ENCODE measurements at regions not wholly inside any gene's neighbourhood (a gene's known extent, or its start where the extent isn't known, plus 50 kb on each side); places are given as distances from the start of the nearest gene placed in this dataset.
"Not testable (repeated sequence)": the region's sequence is repeated elsewhere in the genome, so short reads cannot be mapped to it uniquely, and the experiment has no call there.

DNA sequence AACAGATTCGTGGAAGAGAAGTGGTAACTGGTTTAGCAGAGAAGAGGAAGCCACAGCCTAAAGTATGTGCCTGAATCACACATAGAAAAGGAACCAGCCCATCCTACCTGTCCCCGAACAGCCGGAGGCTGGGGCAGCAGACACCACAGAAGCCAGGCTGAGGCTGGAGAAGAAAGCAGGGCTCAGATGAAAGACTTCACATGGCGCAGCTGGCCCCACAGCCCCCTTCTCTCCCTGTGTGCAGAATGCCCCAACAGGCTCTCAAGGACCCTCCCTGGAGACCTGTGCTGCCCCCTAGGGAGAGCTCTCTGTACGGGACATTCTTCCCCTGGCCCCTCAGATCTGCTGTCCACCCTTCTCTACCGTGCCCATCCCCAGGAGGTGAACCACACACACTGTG lies 83.5 kb upstream of the RAB12 start:
- no peak for ATAC-seq (replicated peaks; ENCODE audit: extremely low read depth, poor library complexity, severe bottlenecking)
- Mint-ChIP-seq H3K27me3 (peaks cover 59% of the 10 kb centered on the region), H3K9me3 (peaks cover 6% of the 10 kb centered on the region), H3K4me1 (no peaks in the 10 kb centered on the region), H3K4me3 (no peak overlapping the region), H3K36me3 (ENCODE audit: insufficient read depth) (no peaks in the 10 kb centered on the region), H3K27ac (ENCODE audit: low read depth) (no peak overlapping the region)
- DNase-seq (ENCODE audit: low spot score in 2 of 2) = no peak

- Mint-ChIP-seq H3K27ac (ENCODE audit: low read depth) (no peak overlapping the region), H3K4me3 (no peak overlapping the region), H3K4me1 (no peaks in the 10 kb centered on the region), H3K27me3 (peaks cover 61% of the 10 kb centered on the region), H3K36me3 (ENCODE audit: insufficient read depth) (no peaks in the 10 kb centered on the region), H3K9me3 (peaks cover 12% of the 10 kb centered on the region)
- DNase-seq (ENCODE audit: low spot score in 2 of 2) (no peak), ATAC-seq (replicated peaks; ENCODE audit: extremely low read depth, poor library complexity, severe bottlenecking) (no peak)
These were observed 82.9 kb upstream of the RAB12 start for GRCh38 chr18:8526332-8526731.

GRCh38 chr18:8529609-8530008 lies 79.6 kb upstream of the RAB12 start:
- DNase-seq (ENCODE audit: low spot score in 2 of 2) (no peak), ATAC-seq (replicated peaks; ENCODE audit: extremely low read depth, poor library complexity, severe bottlenecking) (no peak)

GRCh38 chr18:8531084-8531483 lies 78.2 kb upstream of the RAB12 start:
- not testable (repeated sequence) for ATAC-seq (replicated peaks; ENCODE audit: extremely low read depth, poor library complexity, severe bottlenecking); H3K4me3 Mint-ChIP-seq; DNase-seq (ENCODE audit: low spot score in 2 of 2); H3K36me3 Mint-ChIP-seq (ENCODE audit: insufficient read depth); H3K27ac Mint-ChIP-seq (ENCODE audit: low read depth); H3K4me1 Mint-ChIP-seq
- Mint-ChIP-seq H3K27me3 (peaks cover 41% of the 10 kb centered on the region), H3K9me3 (peaks cover 25% of the 10 kb centered on the region)

More at GRCh38 chr18:8529609-8530008, 79.6 kb upstream of the RAB12 start:
- H3K9me3 Mint-ChIP-seq = peaks cover 25% of the 10 kb centered on the region
- no peaks in the 10 kb centered on the region for H3K36me3 Mint-ChIP-seq (ENCODE audit: insufficient read depth)
- no peak overlapping the region for H3K27ac Mint-ChIP-seq (ENCODE audit: low read depth)
- no peak overlapping the region for H3K4me3 Mint-ChIP-seq
- no peaks in the 10 kb centered on the region for H3K4me1 Mint-ChIP-seq
- peaks cover 56% of the 10 kb centered on the region for H3K27me3 Mint-ChIP-seq

DNA sequence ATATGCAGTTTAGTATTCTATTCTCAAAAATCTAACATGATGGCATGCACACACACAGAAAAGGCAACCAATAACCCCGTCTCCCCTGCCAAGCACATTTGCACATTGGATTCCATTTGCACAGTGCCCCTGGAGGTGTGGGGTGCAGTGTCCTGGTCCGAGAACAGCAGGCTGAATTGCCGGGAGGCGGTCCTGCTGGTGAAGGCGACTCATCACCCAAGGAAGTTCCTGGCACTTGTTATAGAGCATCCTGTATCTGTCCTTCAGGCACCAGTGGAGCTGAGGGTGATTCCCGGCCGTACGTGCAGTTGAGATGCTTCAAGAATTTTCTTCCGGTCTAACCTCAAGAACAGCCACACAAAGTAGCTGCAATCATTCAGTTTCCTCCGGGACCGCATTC lies 73.0 kb upstream of the RAB12 start:
- Mint-ChIP-seq H3K27ac (ENCODE audit: low read depth) (no peak overlapping the region), H3K9me3 (peaks cover 13% of the 10 kb centered on the region), H3K4me3 (no peak overlapping the region), H3K4me1 (no peaks in the 10 kb centered on the region), H3K36me3 (ENCODE audit: insufficient read depth) (no peaks in the 10 kb centered on the region), H3K27me3 (peaks cover 13% of the 10 kb centered on the region)
- ATAC-seq (replicated peaks; ENCODE audit: extremely low read depth, poor library complexity, severe bottlenecking) (no peak), DNase-seq (ENCODE audit: low spot score in 2 of 2) (no peak)

GRCh38 chr18:8536922-8537321 lies 72.3 kb upstream of the RAB12 start:
- no peaks in the 10 kb centered on the region for H3K4me1 Mint-ChIP-seq
- no peak overlapping the region for H3K27ac Mint-ChIP-seq (ENCODE audit: low read depth)
- peaks cover 6% of the 10 kb centered on the region for H3K27me3 Mint-ChIP-seq
- no peak for DNase-seq (ENCODE audit: low spot score in 2 of 2)
- H3K36me3 Mint-ChIP-seq (ENCODE audit: insufficient read depth) = no peaks in the 10 kb centered on the region
- ATAC-seq (replicated peaks; ENCODE audit: extremely low read depth, poor library complexity, severe bottlenecking) = no peak
- H3K9me3 Mint-ChIP-seq = peaks cover 6% of the 10 kb centered on the region
- H3K4me3 Mint-ChIP-seq = no peak overlapping the region

DNA sequence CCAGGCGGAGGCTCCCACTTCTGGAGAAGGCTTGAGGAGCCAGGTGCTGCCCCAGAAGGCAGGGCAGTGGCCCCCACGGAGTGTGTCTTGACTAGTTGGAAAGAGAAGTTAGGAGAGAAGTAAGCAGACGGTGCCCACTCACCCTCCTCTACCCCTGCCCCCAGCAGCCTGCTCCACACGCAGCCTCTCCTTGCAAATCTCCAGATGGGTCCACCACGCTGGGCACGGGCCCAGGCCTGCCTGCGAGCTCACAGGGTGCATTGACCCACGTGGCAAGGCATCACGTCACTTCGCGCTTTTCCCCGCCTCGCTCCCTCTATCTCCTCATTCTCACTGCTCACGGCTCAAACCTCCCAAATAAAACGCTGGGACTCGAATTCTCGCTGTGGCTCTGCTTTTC lies 71.8 kb upstream of the RAB12 start:
- H3K27me3 Mint-ChIP-seq = peaks cover 1% of the 10 kb centered on the region
- H3K4me1 Mint-ChIP-seq = no peaks in the 10 kb centered on the region
- no peaks in the 10 kb centered on the region for H3K36me3 Mint-ChIP-seq (ENCODE audit: insufficient read depth)
- ATAC-seq (replicated peaks; ENCODE audit: extremely low read depth, poor library complexity, severe bottlenecking) (no peak), DNase-seq (ENCODE audit: low spot score in 2 of 2) (no peak)
- no peak overlapping the region for H3K4me3 Mint-ChIP-seq
- H3K9me3 Mint-ChIP-seq = peaks cover 2% of the 10 kb centered on the region
- no peak overlapping the region for H3K27ac Mint-ChIP-seq (ENCODE audit: low read depth)

- ATAC-seq (replicated peaks; ENCODE audit: extremely low read depth, poor library complexity, severe bottlenecking) (no peak), DNase-seq (ENCODE audit: low spot score in 2 of 2) (no peak)
- Mint-ChIP-seq H3K36me3 (ENCODE audit: insufficient read depth) (no peaks in the 10 kb centered on the region), H3K9me3 (no peaks in the 10 kb centered on the region), H3K27ac (ENCODE audit: low read depth) (no peak overlapping the region), H3K27me3 (peaks cover 4% of the 10 kb centered on the region), H3K4me3 (no peak overlapping the region), H3K4me1 (no peaks in the 10 kb centered on the region)
These were observed 70.3 kb upstream of the RAB12 start for GRCh38 chr18:8538935-8539334.

GRCh38 chr18:8546677-8547076 lies 62.6 kb upstream of the RAB12 start:
- no peak overlapping the region for H3K4me3 Mint-ChIP-seq
- no peaks in the 10 kb centered on the region for H3K9me3 Mint-ChIP-seq
- no peak for DNase-seq (ENCODE audit: low spot score in 2 of 2)
- no peak overlapping the region for H3K27ac Mint-ChIP-seq (ENCODE audit: low read depth)
- no peaks in the 10 kb centered on the region for H3K36me3 Mint-ChIP-seq (ENCODE audit: insufficient read depth)
- H3K27me3 Mint-ChIP-seq = peaks cover 26% of the 10 kb centered on the region
- H3K4me1 Mint-ChIP-seq = no peaks in the 10 kb centered on the region
- no peak for ATAC-seq (replicated peaks; ENCODE audit: extremely low read depth, poor library complexity, severe bottlenecking)

DNA sequence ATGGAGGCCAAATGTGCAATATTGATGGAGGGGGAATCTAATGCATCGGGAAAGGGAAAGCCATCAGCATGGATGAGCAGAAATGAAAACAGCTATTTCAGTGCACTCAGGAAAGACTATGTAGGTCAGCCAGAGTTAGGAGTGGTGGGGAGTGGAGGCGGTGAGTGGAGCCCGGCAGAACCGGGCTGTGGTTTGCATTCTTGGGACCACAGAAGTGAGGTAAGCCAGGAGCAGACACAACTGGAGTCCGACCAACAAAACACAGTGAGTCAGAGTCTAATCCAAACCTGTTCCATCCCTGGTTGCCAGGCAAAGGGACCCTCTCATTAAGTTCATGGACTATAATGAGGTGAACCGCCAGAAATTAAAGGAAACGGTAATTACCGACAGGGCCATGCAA lies 61.1 kb upstream of the RAB12 start:
- ATAC-seq (replicated peaks; ENCODE audit: extremely low read depth, poor library complexity, severe bottlenecking) (no peak), DNase-seq (ENCODE audit: low spot score in 2 of 2) (no peak)
- H3K4me3 Mint-ChIP-seq = no peak overlapping the region

GRCh38 chr18:8549254-8549757 lies 59.9 kb upstream of the RAB12 start:
- no peak for ATAC-seq (replicated peaks; ENCODE audit: extremely low read depth, poor library complexity, severe bottlenecking)
- no peaks in the 10 kb centered on the region for H3K36me3 Mint-ChIP-seq (ENCODE audit: insufficient read depth)

More for the DNA sequence above, 61.1 kb upstream of the RAB12 start:
- Mint-ChIP-seq H3K36me3 (ENCODE audit: insufficient read depth) (no peaks in the 10 kb centered on the region), H3K27ac (ENCODE audit: low read depth) (no peak overlapping the region), H3K4me1 (no peaks in the 10 kb centered on the region), H3K27me3 (peaks cover 26% of the 10 kb centered on the region), H3K9me3 (no peaks in the 10 kb centered on the region)

GRCh38 chr18:8552151-8552550 lies 57.1 kb upstream of the RAB12 start:
- Mint-ChIP-seq H3K4me1 (no peaks in the 10 kb centered on the region), H3K27me3 (peaks cover 4% of the 10 kb centered on the region), H3K36me3 (ENCODE audit: insufficient read depth) (no peaks in the 10 kb centered on the region), H3K9me3 (no peaks in the 10 kb centered on the region), H3K27ac (ENCODE audit: low read depth) (no peak overlapping the region), H3K4me3 (no peak overlapping the region)
- ATAC-seq (replicated peaks; ENCODE audit: extremely low read depth, poor library complexity, severe bottlenecking) = no peak
- no peak for DNase-seq (ENCODE audit: low spot score in 2 of 2)

More at GRCh38 chr18:8549254-8549757, 59.9 kb upstream of the RAB12 start:
- Mint-ChIP-seq H3K27me3 (peaks cover 19% of the 10 kb centered on the region), H3K9me3 (no peaks in the 10 kb centered on the region), H3K4me1 (no peaks in the 10 kb centered on the region), H3K4me3 (no peak overlapping the region), H3K27ac (ENCODE audit: low read depth) (no peak overlapping the region)
- DNase-seq (ENCODE audit: low spot score in 2 of 2) = no peak

DNA sequence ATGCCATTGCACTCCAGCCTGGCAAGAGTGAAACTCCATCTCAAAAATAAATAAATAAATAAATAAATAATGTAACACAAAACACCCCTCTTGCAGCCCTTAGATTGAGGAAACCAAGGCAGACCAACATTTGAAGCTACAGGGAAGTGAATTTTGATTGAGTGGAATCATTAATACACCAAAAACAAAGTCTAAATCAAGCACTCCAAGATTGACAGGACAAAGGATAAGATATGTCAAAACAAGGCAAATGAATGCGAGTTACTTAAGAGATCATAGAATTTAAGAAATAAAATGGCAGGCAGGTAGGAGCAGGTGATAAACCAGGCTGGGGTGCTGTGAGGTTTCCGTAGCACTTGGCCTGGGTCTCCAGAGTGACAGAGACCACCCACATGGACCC lies 54.9 kb upstream of the RAB12 start:
- no peaks in the 10 kb centered on the region for H3K36me3 Mint-ChIP-seq (ENCODE audit: insufficient read depth)
- no peak for DNase-seq (ENCODE audit: low spot score in 2 of 2)
- H3K9me3 Mint-ChIP-seq = no peaks in the 10 kb centered on the region
- ATAC-seq (replicated peaks; ENCODE audit: extremely low read depth, poor library complexity, severe bottlenecking) = no peak
- no peak overlapping the region for H3K27ac Mint-ChIP-seq (ENCODE audit: low read depth)
- no peak overlapping the region for H3K4me3 Mint-ChIP-seq
- H3K4me1 Mint-ChIP-seq = no peaks in the 10 kb centered on the region
- H3K27me3 Mint-ChIP-seq = no peaks in the 10 kb centered on the region

DNA sequence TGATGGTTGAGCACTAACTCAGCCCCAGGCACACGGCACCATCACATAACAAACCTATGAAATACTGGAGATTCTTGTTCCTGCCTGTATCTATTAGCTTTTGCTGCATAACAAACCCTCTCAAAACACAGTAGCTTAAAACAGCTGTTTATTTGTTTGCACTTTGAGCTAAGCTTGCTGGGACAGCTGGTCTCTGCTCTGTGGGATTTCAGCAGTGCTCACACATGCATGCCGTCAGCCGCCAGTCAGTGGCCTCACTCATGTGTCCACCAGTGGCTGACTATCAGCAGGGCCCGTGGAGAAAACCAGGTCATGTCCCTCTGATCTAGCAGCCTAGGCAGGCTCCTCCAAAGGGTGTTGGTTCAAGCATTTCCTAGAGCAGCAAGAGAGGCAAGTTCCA lies 52.8 kb upstream of the RAB12 start:
- Mint-ChIP-seq H3K9me3 (no peaks in the 10 kb centered on the region), H3K4me1 (no peaks in the 10 kb centered on the region), H3K4me3 (no peak overlapping the region), H3K27me3 (peaks cover 2% of the 10 kb centered on the region), H3K36me3 (ENCODE audit: insufficient read depth) (no peaks in the 10 kb centered on the region), H3K27ac (ENCODE audit: low read depth) (no peak overlapping the region)
- DNase-seq (ENCODE audit: low spot score in 2 of 2) (no peak), ATAC-seq (replicated peaks; ENCODE audit: extremely low read depth, poor library complexity, severe bottlenecking) (no peak)
